Panc1 (cell line): ENCODE measurements at regions not wholly inside any gene's neighbourhood (a gene's known extent, or its start where the extent isn't known, plus 50 kb on each side); places are given as distances from the start of the nearest gene placed in this dataset.

ENCODE experiments used
- POLR2AphosphoS5 ChIP-seq: IDR thresholded peaks from 2 replicates; pipeline ENCODE4 v1.6.1; 2012; ENCODE audit warnings: mild to moderate bottlenecking, low read depth, low read length, moderate library complexity
- SIN3A ChIP-seq: IDR thresholded peaks from 2 replicates; pipeline ENCODE4 v1.6.1; 2012; ENCODE audit warnings: low read depth, mild to moderate bottlenecking, low read length, moderate library complexity, borderline replicate concordance; ENCODE audit not compliant: insufficient read depth
- TCF7L2 ChIP-seq: IDR thresholded peaks from 2 replicates; pipeline ENCODE4 v1.6.1; 2011; ENCODE audit warnings: mild to moderate bottlenecking, low read depth, low read length, inconsistent platforms
- TF ChIP-seq, protein P1 (sequence below): fragments of 450-650 bp; IDR thresholded peaks from 2 replicates; pipeline ENCODE4 v1.5.1; 2017; ENCODE audit warnings: mild to moderate bottlenecking
- TF ChIP-seq, protein P2 (sequence below), 2 experiments: IDR thresholded peaks; 2 replicates each; pipeline ENCODE4 v1.6.1; 2011 to 2012; ENCODE audit warnings: low read depth in 2 of 2, control low read depth in 1 of 2, low read length in 1 of 2, mild to moderate bottlenecking in 1 of 2, moderate library complexity in 1 of 2; ENCODE audit not compliant: insufficient read depth in 1 of 2

DNA sequence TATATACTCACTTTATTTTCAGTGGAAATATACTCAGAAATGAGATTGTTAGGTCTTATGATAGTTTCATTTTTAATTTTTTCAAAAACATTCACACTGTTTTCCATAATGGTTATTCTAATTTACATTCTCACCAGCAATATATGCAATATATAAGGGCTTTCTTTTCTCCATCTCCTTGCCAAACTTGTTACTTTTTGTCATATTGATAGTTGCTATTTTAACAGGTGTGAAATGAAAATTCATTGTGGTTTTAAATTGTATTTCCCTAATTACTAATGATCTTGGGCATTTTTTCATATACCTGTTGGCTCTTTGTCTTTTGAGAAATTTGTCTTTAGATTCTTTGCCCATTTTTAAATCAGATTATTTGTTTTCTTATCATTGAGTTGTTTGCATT lies 325.2 kb downstream of the DIPK2A start:
- TF ChIP-seq, protein P1, sequence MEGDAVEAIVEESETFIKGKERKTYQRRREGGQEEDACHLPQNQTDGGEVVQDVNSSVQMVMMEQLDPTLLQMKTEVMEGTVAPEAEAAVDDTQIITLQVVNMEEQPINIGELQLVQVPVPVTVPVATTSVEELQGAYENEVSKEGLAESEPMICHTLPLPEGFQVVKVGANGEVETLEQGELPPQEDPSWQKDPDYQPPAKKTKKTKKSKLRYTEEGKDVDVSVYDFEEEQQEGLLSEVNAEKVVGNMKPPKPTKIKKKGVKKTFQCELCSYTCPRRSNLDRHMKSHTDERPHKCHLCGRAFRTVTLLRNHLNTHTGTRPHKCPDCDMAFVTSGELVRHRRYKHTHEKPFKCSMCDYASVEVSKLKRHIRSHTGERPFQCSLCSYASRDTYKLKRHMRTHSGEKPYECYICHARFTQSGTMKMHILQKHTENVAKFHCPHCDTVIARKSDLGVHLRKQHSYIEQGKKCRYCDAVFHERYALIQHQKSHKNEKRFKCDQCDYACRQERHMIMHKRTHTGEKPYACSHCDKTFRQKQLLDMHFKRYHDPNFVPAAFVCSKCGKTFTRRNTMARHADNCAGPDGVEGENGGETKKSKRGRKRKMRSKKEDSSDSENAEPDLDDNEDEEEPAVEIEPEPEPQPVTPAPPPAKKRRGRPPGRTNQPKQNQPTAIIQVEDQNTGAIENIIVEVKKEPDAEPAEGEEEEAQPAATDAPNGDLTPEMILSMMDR: no peak
- no peak for TF ChIP-seq POLR2AphosphoS5
- TF ChIP-seq, protein P2, sequence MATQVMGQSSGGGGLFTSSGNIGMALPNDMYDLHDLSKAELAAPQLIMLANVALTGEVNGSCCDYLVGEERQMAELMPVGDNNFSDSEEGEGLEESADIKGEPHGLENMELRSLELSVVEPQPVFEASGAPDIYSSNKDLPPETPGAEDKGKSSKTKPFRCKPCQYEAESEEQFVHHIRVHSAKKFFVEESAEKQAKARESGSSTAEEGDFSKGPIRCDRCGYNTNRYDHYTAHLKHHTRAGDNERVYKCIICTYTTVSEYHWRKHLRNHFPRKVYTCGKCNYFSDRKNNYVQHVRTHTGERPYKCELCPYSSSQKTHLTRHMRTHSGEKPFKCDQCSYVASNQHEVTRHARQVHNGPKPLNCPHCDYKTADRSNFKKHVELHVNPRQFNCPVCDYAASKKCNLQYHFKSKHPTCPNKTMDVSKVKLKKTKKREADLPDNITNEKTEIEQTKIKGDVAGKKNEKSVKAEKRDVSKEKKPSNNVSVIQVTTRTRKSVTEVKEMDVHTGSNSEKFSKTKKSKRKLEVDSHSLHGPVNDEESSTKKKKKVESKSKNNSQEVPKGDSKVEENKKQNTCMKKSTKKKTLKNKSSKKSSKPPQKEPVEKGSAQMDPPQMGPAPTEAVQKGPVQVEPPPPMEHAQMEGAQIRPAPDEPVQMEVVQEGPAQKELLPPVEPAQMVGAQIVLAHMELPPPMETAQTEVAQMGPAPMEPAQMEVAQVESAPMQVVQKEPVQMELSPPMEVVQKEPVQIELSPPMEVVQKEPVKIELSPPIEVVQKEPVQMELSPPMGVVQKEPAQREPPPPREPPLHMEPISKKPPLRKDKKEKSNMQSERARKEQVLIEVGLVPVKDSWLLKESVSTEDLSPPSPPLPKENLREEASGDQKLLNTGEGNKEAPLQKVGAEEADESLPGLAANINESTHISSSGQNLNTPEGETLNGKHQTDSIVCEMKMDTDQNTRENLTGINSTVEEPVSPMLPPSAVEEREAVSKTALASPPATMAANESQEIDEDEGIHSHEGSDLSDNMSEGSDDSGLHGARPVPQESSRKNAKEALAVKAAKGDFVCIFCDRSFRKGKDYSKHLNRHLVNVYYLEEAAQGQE (IDR thresholded peaks at IDR 0.05; ENCODE audit: insufficient read depth in 1 of 2, low read depth in 2 of 2, low read length in 1 of 2): no peak
- TF ChIP-seq SIN3A: no peak
- no peak for TF ChIP-seq TCF7L2
